Adrenal gland (tissue), 5 donors: ENCODE measurements at regions not wholly inside any gene's neighbourhood (a gene's known extent, or its start where the extent isn't known, plus 50 kb on each side); places are given as distances from the start of the nearest gene placed in this dataset.

Source experiments
- POLR2A ChIP-seq, 2 donors: fragments of 450-650 bp; IDR thresholded peaks; one replicate each; pipeline ENCODE4 v1.6.1; 2017; ENCODE audit warnings: antibody characterized with exemption in 2 of 2, mild to moderate bottlenecking in 2 of 2, moderate library complexity in 1 of 2
- TF ChIP-seq, protein P1 (sequence below), 6 experiments: fragments of 450-650 bp in 4 of 6; fragments of 200-600 bp in 2 of 6; sonication (generic) in 1 of 6; IDR thresholded peaks; 1 replicate in 5 of 6; 2 replicates in 1 of 6; pipeline versions ENCODE4 v1.5.1 to v1.8.0; 2016 to 2021; ENCODE audit warnings: antibody characterized with exemption in 6 of 6, mild to moderate bottlenecking in 2 of 6, moderate library complexity in 1 of 6
- donor health status: DM: no; HTN: no; CAD: no.

- TF ChIP-seq POLR2A (IDR thresholded peaks at IDR 0.05) = no peak
- TF ChIP-seq, protein P1, sequence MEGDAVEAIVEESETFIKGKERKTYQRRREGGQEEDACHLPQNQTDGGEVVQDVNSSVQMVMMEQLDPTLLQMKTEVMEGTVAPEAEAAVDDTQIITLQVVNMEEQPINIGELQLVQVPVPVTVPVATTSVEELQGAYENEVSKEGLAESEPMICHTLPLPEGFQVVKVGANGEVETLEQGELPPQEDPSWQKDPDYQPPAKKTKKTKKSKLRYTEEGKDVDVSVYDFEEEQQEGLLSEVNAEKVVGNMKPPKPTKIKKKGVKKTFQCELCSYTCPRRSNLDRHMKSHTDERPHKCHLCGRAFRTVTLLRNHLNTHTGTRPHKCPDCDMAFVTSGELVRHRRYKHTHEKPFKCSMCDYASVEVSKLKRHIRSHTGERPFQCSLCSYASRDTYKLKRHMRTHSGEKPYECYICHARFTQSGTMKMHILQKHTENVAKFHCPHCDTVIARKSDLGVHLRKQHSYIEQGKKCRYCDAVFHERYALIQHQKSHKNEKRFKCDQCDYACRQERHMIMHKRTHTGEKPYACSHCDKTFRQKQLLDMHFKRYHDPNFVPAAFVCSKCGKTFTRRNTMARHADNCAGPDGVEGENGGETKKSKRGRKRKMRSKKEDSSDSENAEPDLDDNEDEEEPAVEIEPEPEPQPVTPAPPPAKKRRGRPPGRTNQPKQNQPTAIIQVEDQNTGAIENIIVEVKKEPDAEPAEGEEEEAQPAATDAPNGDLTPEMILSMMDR (IDR thresholded peaks at IDR 0.05) = no peak
Measured at GRCh38 chr3:72261566-72262564, 476.9 kb upstream of the PROK2 start.
